OCI-LY7 (cell line): ENCODE measurements at regions not wholly inside any gene's neighbourhood (a gene's known extent, or its start where the extent isn't known, plus 50 kb on each side); places are given as distances from the start of the nearest gene placed in this dataset.

Experiments used
- BruUV-seq: library from RNA; stranded (reverse); fragments of 400-500 nt; replicated peaks from 2 replicates; lab custom pipeline; 2021; lab: Mats Ljungman, UMichigan
- CTCF ChIA-PET: fragments of 300-600 bp; sonication (Branson Sonifier 250); formaldehyde crosslinking; loops from one replicate; lab custom pipeline; 2022; ENCODE audit warnings: antibody characterized with exemption; ENCODE audit not compliant: unreplicated experiment; lab: Charles Lee
- POLR2A ChIA-PET: fragments of 300-600 bp; sonication (Branson Sonifier 250); formaldehyde crosslinking; loops from one replicate; lab custom pipeline; 2022; ENCODE audit warnings: antibody characterized with exemption; lab: Charles Lee
- DNase-seq: peaks from one replicate; pipeline ENCODE4 v3.0.0-alpha.2; 2015; ENCODE audit warnings: low spot score
- H2AFZ ChIP-seq: fragments of 200-600 bp; sonication (generic), shearing (Covaris generic); 2 replicates; pipeline ENCODE4 v1.6.1; 2014; ENCODE audit warnings: mild to moderate bottlenecking, antibody characterized with exemption, low read length, moderate library complexity
- H3K27ac ChIP-seq: fragments of 200-600 bp; sonication (generic); 2 replicates; pipeline ENCODE4 v1.5.1; 2014; ENCODE audit warnings: mixed run types, low read depth, mild to moderate bottlenecking, moderate library complexity, low read length, inconsistent platforms; ENCODE audit not compliant: poor library complexity, severe bottlenecking
- H3K36me3 ChIP-seq: fragments of 200-600 bp; sonication (generic); 2 replicates; pipeline ENCODE4 v1.6.1; 2014; ENCODE audit warnings: mild to moderate bottlenecking, antibody characterized with exemption, low read length, moderate library complexity, mixed read lengths; ENCODE audit not compliant: insufficient read depth
- H3K4me1 ChIP-seq: fragments of 200-600 bp; sonication (generic); 2 replicates; pipeline ENCODE4 v1.5.1; 2014; ENCODE audit warnings: mild to moderate bottlenecking, low read length; ENCODE audit not compliant: insufficient read depth, poor library complexity, severe bottlenecking
- H3K4me2 ChIP-seq: fragments of 200-600 bp; sonication (generic); 2 replicates; pipeline ENCODE4 v1.6.1; 2014; ENCODE audit warnings: mild to moderate bottlenecking, low read length
- H3K4me3 ChIP-seq: fragments of 200-600 bp; sonication (generic); 2 replicates; pipeline ENCODE4 v1.5.1; 2014; ENCODE audit warnings: mild to moderate bottlenecking, low read depth, low read length; ENCODE audit not compliant: poor library complexity, severe bottlenecking
- H3K79me2 ChIP-seq: fragments of 200-600 bp; sonication (generic); 2 replicates; pipeline ENCODE4 v1.6.1; 2016; ENCODE audit warnings: low read depth, mild to moderate bottlenecking, low read length, moderate library complexity, mixed read lengths; ENCODE audit not compliant: insufficient read depth
- H3K9me2 ChIP-seq: fragments of 200-600 bp; sonication (generic); 2 replicates; pipeline ENCODE4 v1.6.1; 2016; ENCODE audit warnings: mild to moderate bottlenecking, low read length, mixed read lengths; ENCODE audit not compliant: insufficient read depth
- H3K9me3 ChIP-seq: fragments of 200-600 bp; sonication (generic); 2 replicates; pipeline ENCODE4 v1.6.1; 2014; ENCODE audit warnings: mild to moderate bottlenecking, mixed run types, low read length, mixed read lengths
- H4K20me1 ChIP-seq: fragments of 200-600 bp; sonication (generic); 2 replicates; pipeline ENCODE4 v1.6.1; 2014; ENCODE audit warnings: mild to moderate bottlenecking, antibody characterized with exemption, low read length, moderate library complexity, mixed read lengths; ENCODE audit not compliant: insufficient read depth
- CTCF ChIP-seq: fragments of 200-600 bp; sonication (generic); conservative IDR thresholded peaks from 2 replicates; pipeline ENCODE4 v1.5.1; 2014; ENCODE audit warnings: mild to moderate bottlenecking, antibody characterized with exemption, low read length, moderate library complexity, mixed read lengths
- EZH2phosphoT487 ChIP-seq: fragments of 200-600 bp; sonication (generic); IDR thresholded peaks from 2 replicates; pipeline ENCODE4 v1.6.1; 2018; ENCODE audit warnings: low read depth, borderline replicate concordance, mild to moderate bottlenecking, mixed run types, antibody characterized with exemption, low read length, moderate library complexity, mixed read lengths
- intact Hi-C: fragments of 100-400 bp; cut with micrococcal nuclease; formaldehyde crosslinking; loops from one replicate; pipeline ENCODE4 v1.10.0; 2022; ENCODE audit not compliant: unreplicated experiment

GRCh38 chr3:152071315-152071714 lies 197.4 kb upstream of the MBNL1 start:
- Histone ChIP-seq H4K20me1 (no peaks in the 10 kb centered on the region), H3K9me2 (no peaks in the 10 kb centered on the region), H3K4me3 (no peak overlapping the region), H3K9me3 (no peaks in the 10 kb centered on the region), H2AFZ (no peak overlapping the region), H3K4me1 (no peaks in the 10 kb centered on the region), H3K4me2 (no peak overlapping the region), H3K79me2 (no peaks in the 10 kb centered on the region), H3K36me3 (no peaks in the 10 kb centered on the region), H3K27ac (no peak overlapping the region)
- TF ChIP-seq CTCF (no peak), EZH2phosphoT487 (no peak)
- no TSS peak for BruUV-seq
- DNase-seq: no peak
- ChIA-PET CTCF (no interaction called here), POLR2A (no interaction called here)
- intact Hi-C loops: loop anchor here (5.0 kb wide), 1 partner anchor 456 kb away; no protein-coding TSS in a partner anchor

GRCh38 chr3:152071924-152072323 lies 196.8 kb upstream of the MBNL1 start:
- no peak overlapping the region for H3K4me2 ChIP-seq
- H2AFZ ChIP-seq: no peak overlapping the region
- intact Hi-C loops: loop anchor here (2.0 to 5.0 kb wide), 3 partner anchors 373 to 455 kb away; no protein-coding TSS in a partner anchor
- H3K9me3 ChIP-seq: no peaks in the 10 kb centered on the region
- H3K27ac ChIP-seq: no peak overlapping the region
- BruUV-seq: no TSS peak
- CTCF ChIA-PET: no interaction called here
- POLR2A ChIA-PET: interaction anchor here (0.5 to 0.7 kb wide), 2 partner anchors 49 to 54 kb away, joined by 3 read pairs; no protein-coding TSS in a partner anchor
- peak; percentile 38 for DNase-seq
- no peaks in the 10 kb centered on the region for H3K9me2 ChIP-seq
- H4K20me1 ChIP-seq: no peaks in the 10 kb centered on the region
- H3K36me3 ChIP-seq: no peaks in the 10 kb centered on the region
- no peaks in the 10 kb centered on the region for H3K4me1 ChIP-seq
- TF ChIP-seq EZH2phosphoT487: no peak
- TF ChIP-seq CTCF: peak; percentile 80
- H3K79me2 ChIP-seq: no peaks in the 10 kb centered on the region
- no peak overlapping the region for H3K4me3 ChIP-seq

GRCh38 chr3:152073267-152073666 lies 195.5 kb upstream of the MBNL1 start:
- no peak overlapping the region for H2AFZ ChIP-seq
- CTCF ChIA-PET: no interaction called here

More at GRCh38 chr3:152073267-152073666, 195.5 kb upstream of the MBNL1 start:
- H3K79me2 ChIP-seq: no peaks in the 10 kb centered on the region
- intact Hi-C loops: loop anchor here (2.0 to 5.0 kb wide), 3 partner anchors 372 to 454 kb away; no protein-coding TSS in a partner anchor
- no peaks in the 10 kb centered on the region for H3K36me3 ChIP-seq
- no TSS peak for BruUV-seq
- H4K20me1 ChIP-seq: no peaks in the 10 kb centered on the region
- POLR2A ChIA-PET: interaction anchor here (0.6 kb wide), 1 partner anchor 9 kb away, joined by 3 read pairs; no protein-coding TSS in a partner anchor
- no peak for DNase-seq
- no peak overlapping the region for H3K4me2 ChIP-seq
- H3K4me3 ChIP-seq: no peak overlapping the region
- TF ChIP-seq EZH2phosphoT487 (no peak), CTCF (no peak)
- H3K27ac ChIP-seq: no peak overlapping the region
- no peaks in the 10 kb centered on the region for H3K4me1 ChIP-seq
- no peaks in the 10 kb centered on the region for H3K9me2 ChIP-seq
- no peaks in the 10 kb centered on the region for H3K9me3 ChIP-seq
